B cell (primary cell): ENCODE measurements at regions not wholly inside any gene's neighbourhood (a gene's known extent, or its start where the extent isn't known, plus 50 kb on each side); places are given as distances from the start of the nearest gene placed in this dataset.

Experiments
- ATAC-seq: fragments of 200-7000 bp; cut with Tn5 transposase; one replicate; pipeline ENCODE4 v1.10.0; 2021; ENCODE audit warnings: low read depth, mild to moderate bottlenecking, moderate number of reproducible peaks, moderate library complexity
- CTCF ChIA-PET: fragments of 350-600 bp; sonication (Branson Sonifier 250); formaldehyde crosslinking; loops from one replicate; lab custom pipeline; 2021; ENCODE audit warnings: antibody characterized with exemption, inconsistent platforms; lab: Charles Lee
- POLR2A ChIA-PET: fragments of 350-600 bp; sonication (Branson Sonifier 250); formaldehyde crosslinking; loops from one replicate; lab custom pipeline; 2021; ENCODE audit warnings: antibody characterized with exemption; lab: Charles Lee
- DNase-seq: peaks from one replicate; pipeline ENCODE4 v3.0.0; 2013
- H2AFZ ChIP-seq: 2 replicates; pipeline ENCODE4 v1.6.1; 2012; ENCODE audit warnings: mild to moderate bottlenecking, low read depth, low read length; ENCODE audit not compliant: insufficient read depth, poor library complexity, severe bottlenecking
- H3K27ac ChIP-seq, 2 donors: 1 replicate in 1 of 2; 2 replicates in 1 of 2; pipeline ENCODE4 v1.5.1; 2012 to 2013; ENCODE audit warnings: low read length in 2 of 2, mild to moderate bottlenecking in 2 of 2, moderate library complexity in 1 of 2
- H3K27me3 ChIP-seq, 4 experiments: fragments of 200-600 bp in 1 of 4; sonication (generic) in 1 of 4; replicated peaks in 1 of 4; 1 replicate in 2 of 4; 2 replicates in 2 of 4; pipeline versions ENCODE4 v1.6.1 to v1.7.0; 2013 to 2016; ENCODE audit warnings: low read length in 3 of 4, mild to moderate bottlenecking in 2 of 4, mixed read lengths in 1 of 4, moderate library complexity in 1 of 4; ENCODE audit not compliant: insufficient read depth in 4 of 4, control insufficient read depth in 3 of 4; ENCODE audit errors: control extremely low read depth in 1 of 4
- H3K36me3 ChIP-seq, 2 experiments: replicated peaks in 1 of 2; 1 replicate in 1 of 2; 2 replicates in 1 of 2; pipeline versions ENCODE4 v1.6.1 to v1.7.1; 2013; ENCODE audit warnings: low read length in 1 of 2; ENCODE audit not compliant: insufficient read depth in 2 of 2, control insufficient read depth in 1 of 2; ENCODE audit errors: control extremely low read depth in 1 of 2, extremely low read depth in 1 of 2
- H3K4me1 ChIP-seq, 2 donors: fragments of 200-600 bp in 1 of 2; sonication (generic) in 1 of 2; 1 replicate in 1 of 2; 2 replicates in 1 of 2; pipeline versions ENCODE4 v1.5.1 to v1.6.1; 2013 to 2017; ENCODE audit warnings: low read length in 2 of 2; ENCODE audit not compliant: control insufficient read depth in 2 of 2, insufficient read depth in 2 of 2
- H3K4me2 ChIP-seq: replicated peaks from 2 replicates; pipeline ENCODE3; 2012; ENCODE audit warnings: mild to moderate bottlenecking, low read depth, low read length; ENCODE audit not compliant: poor library complexity, severe bottlenecking
- H3K4me3 ChIP-seq, 5 experiments: fragments of 200-600 bp in 1 of 5; sonication (generic) in 1 of 5; 1 replicate in 3 of 5; 2 replicates in 2 of 5; pipeline versions ENCODE4 v1.5.1 to v1.7.0; 2011 to 2016; ENCODE audit warnings: low read length in 4 of 5, mild to moderate bottlenecking in 4 of 5, low read depth in 2 of 5, control low read depth in 1 of 5, moderate library complexity in 1 of 5; ENCODE audit not compliant: insufficient read depth in 1 of 5; ENCODE audit errors: control extremely low read depth in 1 of 5, extremely low read depth in 1 of 5
- H3K79me2 ChIP-seq: fragments of 200-600 bp; sonication (generic); one replicate; pipeline ENCODE4 v1.6.0; 2016; ENCODE audit warnings: low read length; ENCODE audit not compliant: control insufficient read depth, insufficient read depth
- H3K9ac ChIP-seq: fragments of 200-600 bp; sonication (generic); 2 replicates; pipeline ENCODE4 v1.6.1; 2017; ENCODE audit warnings: mild to moderate bottlenecking, low read length, moderate library complexity
- H3K9me3 ChIP-seq, 3 donors: one replicate each; pipeline versions ENCODE4 v1.6.1 to v1.7.1; 2013; ENCODE audit warnings: low read length in 2 of 3; ENCODE audit not compliant: control insufficient read depth in 2 of 3, insufficient read depth in 1 of 3; ENCODE audit errors: control extremely low read depth in 1 of 3
- H4K20me1 ChIP-seq: 2 replicates; pipeline ENCODE4 v1.6.0; 2012; ENCODE audit warnings: mild to moderate bottlenecking, low read length; ENCODE audit not compliant: insufficient read depth, control insufficient read depth, poor library complexity, severe bottlenecking
- H3K27ac Mint-ChIP-seq: one replicate; pipeline ENCODE4 v1.8.0; 2021; ENCODE audit warnings: mixed read lengths
- H3K27me3 Mint-ChIP-seq: one replicate; pipeline ENCODE4 v1.8.0; 2021; ENCODE audit warnings: mixed read lengths
- H3K4me1 Mint-ChIP-seq: one replicate; pipeline ENCODE4 v1.8.0; 2021; ENCODE audit warnings: mixed read lengths
- H3K4me3 Mint-ChIP-seq: one replicate; pipeline ENCODE4 v1.8.0; 2021; ENCODE audit warnings: mixed read lengths
- H3K9me3 Mint-ChIP-seq: one replicate; pipeline ENCODE4 v1.8.0; 2022; ENCODE audit warnings: mixed read lengths; ENCODE audit not compliant: insufficient read depth
- CTCF ChIP-seq: fragments of 200-600 bp; IDR thresholded peaks from one replicate; pipeline ENCODE4 v1.8.0; 2022; ENCODE audit warnings: antibody characterized with exemption, mild to moderate bottlenecking
- EZH2 ChIP-seq: IDR thresholded peaks from 2 replicates; pipeline ENCODE4 v1.6.1; 2012; ENCODE audit warnings: borderline replicate concordance, low read depth, mild to moderate bottlenecking, moderate library complexity, low read length; ENCODE audit not compliant: insufficient read depth, poor library complexity, severe bottlenecking
- WGBS: methylation state at CpG from one replicate; pipeline ENCODE4 v1.1.5; 2013; ENCODE audit warnings: missing lambda C conversion rate; ENCODE audit not compliant: insufficient coverage; 5-methylcytosine and 5-hydroxymethylcytosine counted together
- intact Hi-C: fragments of 100-400 bp; cut with micrococcal nuclease; formaldehyde crosslinking; loops from one replicate; pipeline ENCODE4 v1.10.0; 2022

DNA sequence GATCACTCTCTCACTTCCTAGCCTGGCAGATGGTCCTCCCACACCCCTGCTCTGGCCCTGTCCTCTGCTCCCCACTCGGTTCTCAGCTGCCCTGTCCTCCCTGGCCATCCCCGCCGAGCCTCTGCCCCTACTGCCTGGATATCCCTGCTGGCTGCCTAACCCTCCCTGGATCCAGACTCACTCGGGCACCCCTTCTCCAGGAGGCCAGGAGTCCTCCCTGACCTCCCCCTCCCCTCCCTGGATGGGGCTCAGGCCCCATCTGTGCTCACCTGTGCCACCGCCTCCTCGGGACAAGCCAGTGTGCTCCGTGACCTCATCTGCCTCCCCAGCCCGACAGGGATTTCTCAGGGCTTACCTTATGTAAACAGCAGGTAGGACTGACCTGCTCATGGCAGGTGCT is 406.1 kb downstream of the TCERG1L start:
- peaks cover 0 to 31% (median 1%) of the 10 kb centered on the region in 3 donors for H3K9me3 ChIP-seq

GRCh38 chr10:130905921-130906320 is 405.6 kb downstream of the TCERG1L start:
- Mint-ChIP-seq H3K27me3 (no peaks in the 10 kb centered on the region), H3K4me1 (no peaks in the 10 kb centered on the region), H3K4me3 (no peak overlapping the region), H3K9me3 (no peaks in the 10 kb centered on the region), H3K27ac (no peak overlapping the region)
- WGBS: 90% methylated on average over 7 of the region's 8 CpGs
- POLR2A ChIA-PET: no interaction called here
- Histone ChIP-seq H3K4me3 (no peak overlapping the region), H3K9ac (no peak overlapping the region), H3K4me2 (no peak overlapping the region), H3K9me3 (peaks cover 0 to 26% (median 1%) of the 10 kb centered on the region in 3 donors), H2AFZ (no peak overlapping the region), H3K4me1 (no peaks in the 10 kb centered on the region), H3K27ac (no peak overlapping the region), H3K36me3 (no peaks in the 10 kb centered on the region), H3K79me2 (no peaks in the 10 kb centered on the region), H3K27me3 (no peaks in the 10 kb centered on the region), H4K20me1 (no peaks in the 10 kb centered on the region)
- CTCF ChIA-PET: no interaction called here
- no peak for TF ChIP-seq EZH2
- no peak for TF ChIP-seq CTCF
- ATAC-seq: no peak
- DNase-seq: no peak
- intact Hi-C loops: no loop called here

More for the DNA sequence above, 406.1 kb downstream of the TCERG1L start:
- no peaks in the 10 kb centered on the region for H3K4me1 ChIP-seq
- H3K4me2 ChIP-seq: no peak overlapping the region
- H4K20me1 ChIP-seq: no peaks in the 10 kb centered on the region
- no peak overlapping the region for H3K27ac ChIP-seq
- ChIA-PET POLR2A (no interaction called here), CTCF (no interaction called here)
- no peak overlapping the region for H2AFZ ChIP-seq
- H3K4me3 ChIP-seq: no peak overlapping the region
- no peak overlapping the region for H3K4me3 Mint-ChIP-seq
- no peaks in the 10 kb centered on the region for H3K4me1 Mint-ChIP-seq
- DNase-seq (no peak), ATAC-seq (no peak)
- no peaks in the 10 kb centered on the region for H3K36me3 ChIP-seq
- intact Hi-C loops: no loop called here
- no peaks in the 10 kb centered on the region for H3K79me2 ChIP-seq
- no peaks in the 10 kb centered on the region for H3K9me3 Mint-ChIP-seq
- H3K27me3 ChIP-seq: no peaks in the 10 kb centered on the region
- WGBS: 85% methylated on average over 8 of the region's 8 CpGs
- H3K9ac ChIP-seq: no peak overlapping the region
- no peaks in the 10 kb centered on the region for H3K27me3 Mint-ChIP-seq
- no peak for TF ChIP-seq EZH2
- no peak for TF ChIP-seq CTCF
- H3K27ac Mint-ChIP-seq: no peak overlapping the region
